GM12872 (cell line): ENCODE measurements at regions not wholly inside any gene's neighbourhood (a gene's known extent, or its start where the extent isn't known, plus 50 kb on each side); places are given as distances from the start of the nearest gene placed in this dataset.

ENCODE experiments used
- CTCF ChIP-seq: IDR thresholded peaks from 3 replicates; pipeline ENCODE4 v1.5.1; 2011; ENCODE audit warnings: low read depth, mild to moderate bottlenecking, low read length, moderate library complexity; ENCODE audit not compliant: insufficient read depth

GRCh38 chr6:40891686-40892085 is 147.3 kb downstream of the UNC5CL start:
- no peak for TF ChIP-seq CTCF

- TF ChIP-seq CTCF: no peak
Observed at GRCh38 chr6:40891131-40891530, 147.9 kb downstream of the UNC5CL start.

GRCh38 chr6:40889137-40889832 is 149.7 kb downstream of the UNC5CL start:
- TF ChIP-seq CTCF: no peak

- TF ChIP-seq CTCF: no peak
Observed at GRCh38 chr6:40888456-40888990, 150.5 kb downstream of the UNC5CL start.

- TF ChIP-seq CTCF: no peak
Observed at GRCh38 chr6:40887792-40888340, 151.2 kb downstream of the UNC5CL start.

- TF ChIP-seq CTCF: no peak
Observed at GRCh38 chr6:40887079-40887791, 151.8 kb downstream of the UNC5CL start.

- TF ChIP-seq CTCF: no peak
Observed at GRCh38 chr6:40885139-40885774, 153.8 kb downstream of the UNC5CL start.
